ENCODE measurements at regions not wholly inside any gene's neighbourhood (a gene's known extent, or its start where the extent isn't known, plus 50 kb on each side); places are given as distances from the start of the nearest gene placed in this dataset.

DNA sequence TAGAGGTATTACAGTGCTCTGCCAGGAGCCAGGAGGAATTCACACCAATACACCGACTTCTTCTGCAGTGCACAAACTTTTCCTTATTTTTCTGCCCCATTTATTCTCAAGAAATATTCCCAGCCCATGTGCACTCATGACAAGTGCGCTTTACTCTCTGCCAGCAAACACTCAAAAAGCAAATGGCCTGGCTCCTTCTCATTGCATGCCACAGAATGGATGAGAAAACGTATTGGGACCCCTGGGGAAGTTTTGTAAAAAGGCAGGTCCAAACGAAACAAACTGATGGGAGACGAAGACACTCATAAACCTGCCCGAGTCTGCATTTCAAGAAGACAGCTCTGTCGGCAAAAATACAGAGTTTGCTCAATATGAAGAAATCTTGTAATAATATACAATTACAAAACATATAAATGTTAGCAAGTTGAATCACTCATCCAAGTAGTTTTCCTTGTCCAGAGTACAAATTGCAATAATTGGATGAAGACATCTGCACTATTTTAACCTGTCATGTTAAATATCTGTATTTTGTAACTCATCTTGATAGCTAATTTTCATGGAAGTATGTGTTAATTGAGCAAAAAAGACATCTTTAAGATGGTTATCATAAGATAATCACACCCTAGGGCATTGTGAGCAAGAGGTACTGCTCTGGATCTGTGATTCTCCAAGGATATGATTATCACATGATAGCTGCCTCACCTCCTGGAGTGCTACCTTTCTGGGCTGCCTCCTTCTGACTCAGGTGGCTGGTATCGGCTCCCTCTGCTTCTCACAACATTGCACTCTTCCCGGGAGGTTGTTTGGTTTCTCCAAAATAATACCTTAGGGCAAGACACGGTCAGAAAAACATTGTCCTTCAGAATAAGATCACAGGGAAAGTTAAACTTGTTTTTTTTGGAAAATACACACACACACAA lies 260.8 kb upstream of the G2E3 start:
- TF ChIP-seq CTCF (IDR thresholded peaks at IDR 0.05) (no peak), POLR2A (IDR thresholded peaks at IDR 0.05) (no peak)
